ENCODE measurements at regions not wholly inside any gene's neighbourhood (a gene's known extent, or its start where the extent isn't known, plus 50 kb on each side); places are given as distances from the start of the nearest gene placed in this dataset.

DNA sequence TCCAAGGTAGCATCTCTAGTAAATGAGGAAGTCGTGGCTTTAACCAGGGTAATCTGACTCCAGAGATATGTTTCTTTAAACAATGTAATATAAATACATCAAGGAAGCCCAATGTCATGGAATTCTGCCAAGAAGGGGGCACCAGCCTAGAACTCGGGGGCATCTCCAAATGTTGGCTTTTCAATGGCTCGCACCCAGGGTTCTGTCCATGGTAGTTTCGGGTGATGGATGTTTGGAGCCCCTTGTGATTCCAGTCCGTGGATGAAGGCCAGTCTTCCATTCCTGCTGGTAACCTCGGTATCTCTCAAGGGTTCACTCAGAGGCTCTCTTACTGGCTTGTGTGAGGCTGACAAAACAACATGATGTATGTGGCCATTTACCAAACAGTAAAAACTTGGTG, 91.7 kb upstream of the SPHKAP start:
- TF ChIP-seq, protein P1, sequence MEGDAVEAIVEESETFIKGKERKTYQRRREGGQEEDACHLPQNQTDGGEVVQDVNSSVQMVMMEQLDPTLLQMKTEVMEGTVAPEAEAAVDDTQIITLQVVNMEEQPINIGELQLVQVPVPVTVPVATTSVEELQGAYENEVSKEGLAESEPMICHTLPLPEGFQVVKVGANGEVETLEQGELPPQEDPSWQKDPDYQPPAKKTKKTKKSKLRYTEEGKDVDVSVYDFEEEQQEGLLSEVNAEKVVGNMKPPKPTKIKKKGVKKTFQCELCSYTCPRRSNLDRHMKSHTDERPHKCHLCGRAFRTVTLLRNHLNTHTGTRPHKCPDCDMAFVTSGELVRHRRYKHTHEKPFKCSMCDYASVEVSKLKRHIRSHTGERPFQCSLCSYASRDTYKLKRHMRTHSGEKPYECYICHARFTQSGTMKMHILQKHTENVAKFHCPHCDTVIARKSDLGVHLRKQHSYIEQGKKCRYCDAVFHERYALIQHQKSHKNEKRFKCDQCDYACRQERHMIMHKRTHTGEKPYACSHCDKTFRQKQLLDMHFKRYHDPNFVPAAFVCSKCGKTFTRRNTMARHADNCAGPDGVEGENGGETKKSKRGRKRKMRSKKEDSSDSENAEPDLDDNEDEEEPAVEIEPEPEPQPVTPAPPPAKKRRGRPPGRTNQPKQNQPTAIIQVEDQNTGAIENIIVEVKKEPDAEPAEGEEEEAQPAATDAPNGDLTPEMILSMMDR (IDR thresholded peaks at IDR 0.05; ENCODE audit: borderline replicate concordance, insufficient read depth, low read depth, low read length) = no peak
- no peak overlapping the region for H3K4me3 ChIP-seq (ENCODE audit: low read depth, low read length)

DNA sequence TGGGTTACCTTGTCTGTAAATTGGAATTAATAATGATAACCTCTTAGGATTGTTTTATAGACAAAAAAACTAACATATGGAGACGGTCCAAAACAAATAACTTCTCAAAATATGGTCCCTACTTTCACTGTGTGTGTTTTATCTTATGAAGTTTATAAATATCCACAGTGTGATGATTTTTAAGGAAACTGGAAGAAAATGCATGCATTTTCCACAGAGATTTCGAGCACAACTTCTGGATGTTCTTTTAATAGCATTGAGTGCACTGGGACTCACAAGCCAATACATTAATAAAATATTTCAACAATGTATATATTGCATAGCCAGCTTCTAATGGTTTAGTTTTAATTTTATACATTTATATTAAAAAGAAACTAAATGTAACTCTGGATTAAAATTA, 87.9 kb upstream of the SPHKAP start:
- TF ChIP-seq, protein P1 (IDR thresholded peaks at IDR 0.05; ENCODE audit: borderline replicate concordance, insufficient read depth, low read depth, low read length) = no peak
- no peak overlapping the region for H3K4me3 ChIP-seq (ENCODE audit: low read depth, low read length)

GRCh38 chr2:228268756-228269155, 87.3 kb upstream of the SPHKAP start:
- H3K4me3 ChIP-seq (ENCODE audit: low read depth, low read length) = no peak overlapping the region
- TF ChIP-seq, protein P1 (IDR thresholded peaks at IDR 0.05; ENCODE audit: borderline replicate concordance, insufficient read depth, low read depth, low read length) = no peak

- no peak overlapping the region for H3K4me3 ChIP-seq (ENCODE audit: low read depth, low read length)
- TF ChIP-seq, protein P1 (IDR thresholded peaks at IDR 0.05; ENCODE audit: borderline replicate concordance, insufficient read depth, low read depth, low read length) = no peak
Observed at GRCh38 chr2:228268301-228268700, 86.8 kb upstream of the SPHKAP start.

DNA sequence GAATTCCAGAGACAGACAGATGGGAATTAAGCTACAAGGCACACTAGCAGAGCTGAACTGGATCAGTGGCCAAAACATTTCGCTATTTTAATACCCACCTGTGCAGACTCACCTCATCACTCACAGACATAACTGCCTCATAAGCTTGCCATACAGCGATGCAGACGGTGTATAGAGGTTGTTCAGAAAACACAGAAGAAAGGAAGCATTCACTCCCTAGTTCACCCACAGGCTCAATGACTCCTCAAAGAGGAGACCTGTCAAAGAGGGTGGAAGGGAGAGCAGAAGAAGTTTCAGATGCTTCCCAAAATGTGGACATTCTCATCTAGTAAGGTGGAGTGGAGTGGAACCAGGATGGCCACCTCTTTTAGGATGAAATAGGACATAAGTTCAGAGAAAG, 81.7 kb upstream of the SPHKAP start:
- no peak overlapping the region for H3K4me3 ChIP-seq (ENCODE audit: low read depth, low read length)
- TF ChIP-seq, protein P1 (IDR thresholded peaks at IDR 0.05; ENCODE audit: borderline replicate concordance, insufficient read depth, low read depth, low read length) = no peak

DNA sequence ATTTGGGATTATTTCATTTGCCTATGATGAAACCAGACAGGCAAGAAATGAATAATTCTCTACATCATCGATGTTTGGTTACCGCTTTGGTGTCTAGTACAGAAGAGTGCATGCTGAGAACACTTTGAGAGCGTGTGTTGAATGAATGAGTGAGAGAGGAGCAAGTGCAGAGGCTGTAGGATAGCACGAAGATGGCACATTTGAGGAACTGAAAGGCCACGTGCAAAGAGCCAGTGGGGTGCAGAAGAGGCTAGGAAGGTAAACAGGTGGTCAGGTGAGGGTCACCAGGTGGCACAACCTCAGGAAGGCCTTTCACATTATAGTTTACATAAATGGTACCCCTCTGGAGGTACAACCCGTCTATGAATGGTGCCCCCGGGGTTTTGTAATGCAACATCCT, 80.1 kb upstream of the SPHKAP start:
- H3K4me3 ChIP-seq (ENCODE audit: low read depth, low read length) = no peak overlapping the region
- TF ChIP-seq, protein P1 (IDR thresholded peaks at IDR 0.05; ENCODE audit: borderline replicate concordance, insufficient read depth, low read depth, low read length) = no peak

- no peak overlapping the region for H3K4me3 ChIP-seq (ENCODE audit: low read depth, low read length)
- TF ChIP-seq, protein P1 (IDR thresholded peaks at IDR 0.05; ENCODE audit: borderline replicate concordance, insufficient read depth, low read depth, low read length) = no peak
Observed at GRCh38 chr2:228257379-228257778, 75.9 kb upstream of the SPHKAP start.

Measured in GM12875 (cell line).